Fibroblast of villous mesenchyme (primary cell): ENCODE measurements at regions not wholly inside any gene's neighbourhood (a gene's known extent, or its start where the extent isn't known, plus 50 kb on each side); places are given as distances from the start of the nearest gene placed in this dataset.
A peak's percentile ranks its signal among the peaks of the same experiment; 100 is the strongest.

Experiments used
- DNase-seq: peaks from one replicate; pipeline ENCODE4 v3.0.0-alpha.2; 2010; ENCODE audit warnings: low read depth
- H3K4me3 ChIP-seq: 2 replicates; pipeline ENCODE4 v1.5.1; 2011; ENCODE audit warnings: low read depth, mild to moderate bottlenecking, low read length
- TF ChIP-seq, protein P1 (sequence below): IDR thresholded peaks from 2 replicates; pipeline ENCODE4 v1.5.1; 2012; ENCODE audit warnings: low read depth, mild to moderate bottlenecking, low read length; ENCODE audit not compliant: insufficient read depth

DNA sequence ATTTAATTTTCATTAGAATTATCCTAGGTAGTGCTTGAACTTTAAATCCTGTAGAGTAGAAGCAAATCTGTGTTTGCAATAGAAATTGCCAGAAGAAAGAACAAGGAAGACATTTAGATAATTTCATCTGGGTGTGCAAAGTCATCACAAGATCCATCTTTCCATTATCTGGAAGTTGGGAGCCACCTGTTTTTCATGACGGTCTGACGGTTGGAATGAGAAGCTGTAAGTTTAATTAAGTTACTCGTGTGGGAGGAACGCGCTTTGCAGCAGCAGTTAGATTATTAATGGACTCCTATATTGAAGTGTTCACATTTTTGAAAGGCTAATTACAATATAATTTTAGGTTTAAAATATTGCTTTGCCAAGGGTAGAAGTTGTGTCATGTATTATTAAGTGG, 69.9 kb upstream of the PARD3B start:
- H3K4me3 ChIP-seq = no peak overlapping the region
- DNase-seq = no peak
- TF ChIP-seq, protein P1, sequence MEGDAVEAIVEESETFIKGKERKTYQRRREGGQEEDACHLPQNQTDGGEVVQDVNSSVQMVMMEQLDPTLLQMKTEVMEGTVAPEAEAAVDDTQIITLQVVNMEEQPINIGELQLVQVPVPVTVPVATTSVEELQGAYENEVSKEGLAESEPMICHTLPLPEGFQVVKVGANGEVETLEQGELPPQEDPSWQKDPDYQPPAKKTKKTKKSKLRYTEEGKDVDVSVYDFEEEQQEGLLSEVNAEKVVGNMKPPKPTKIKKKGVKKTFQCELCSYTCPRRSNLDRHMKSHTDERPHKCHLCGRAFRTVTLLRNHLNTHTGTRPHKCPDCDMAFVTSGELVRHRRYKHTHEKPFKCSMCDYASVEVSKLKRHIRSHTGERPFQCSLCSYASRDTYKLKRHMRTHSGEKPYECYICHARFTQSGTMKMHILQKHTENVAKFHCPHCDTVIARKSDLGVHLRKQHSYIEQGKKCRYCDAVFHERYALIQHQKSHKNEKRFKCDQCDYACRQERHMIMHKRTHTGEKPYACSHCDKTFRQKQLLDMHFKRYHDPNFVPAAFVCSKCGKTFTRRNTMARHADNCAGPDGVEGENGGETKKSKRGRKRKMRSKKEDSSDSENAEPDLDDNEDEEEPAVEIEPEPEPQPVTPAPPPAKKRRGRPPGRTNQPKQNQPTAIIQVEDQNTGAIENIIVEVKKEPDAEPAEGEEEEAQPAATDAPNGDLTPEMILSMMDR = no peak

DNA sequence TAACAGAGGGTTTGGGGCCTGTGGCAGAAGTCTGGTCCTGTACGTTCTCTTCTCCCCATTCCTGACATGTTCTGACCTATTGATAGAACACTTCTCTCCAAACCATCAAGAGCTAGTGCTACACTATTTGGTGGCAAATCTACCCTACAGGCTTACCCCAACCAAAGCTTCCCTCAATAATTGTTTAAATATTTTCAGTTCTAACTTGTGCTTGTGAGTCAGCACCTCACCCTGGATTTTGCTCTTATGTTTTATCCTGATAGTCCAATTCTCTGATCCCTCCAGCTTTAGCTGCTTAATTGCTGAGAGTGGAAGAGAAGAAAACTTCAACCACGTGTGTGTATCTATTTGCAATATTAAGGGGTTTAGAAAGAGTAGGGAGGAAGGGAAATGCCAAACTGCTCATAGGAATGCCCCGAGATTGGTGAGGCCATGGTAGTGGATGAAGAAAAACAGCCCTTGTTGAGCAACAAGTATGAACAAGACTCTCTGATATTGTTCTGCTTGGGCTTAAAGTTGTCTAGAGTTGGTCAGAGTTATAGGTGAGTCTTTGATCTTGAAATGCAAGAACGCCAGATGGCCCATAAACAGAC, 67.8 kb upstream of the PARD3B start:
- TF ChIP-seq, protein P1 = no peak
- no peak overlapping the region for H3K4me3 ChIP-seq
- peak; percentile 51 for DNase-seq

DNA sequence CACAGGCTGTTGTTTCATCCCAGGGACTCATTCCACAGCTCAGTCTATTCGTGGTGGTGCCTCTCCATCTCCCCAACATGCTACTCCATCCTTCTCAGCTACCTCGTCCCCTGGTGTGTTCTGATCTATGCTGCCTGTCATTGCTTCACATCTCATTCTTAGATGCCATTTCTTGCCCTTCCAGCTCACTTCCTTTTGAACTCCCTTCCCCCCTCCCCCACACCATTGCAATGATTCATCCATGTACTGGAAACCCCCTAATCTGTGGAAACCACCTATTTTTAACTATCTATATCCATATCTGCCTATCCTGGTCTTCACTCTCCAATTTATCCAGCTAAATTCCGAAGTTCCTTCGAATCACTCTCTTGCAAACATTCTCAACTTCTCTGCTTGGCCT, 65.7 kb upstream of the PARD3B start:
- TF ChIP-seq, protein P1 = no peak
- H3K4me3 ChIP-seq = no peak overlapping the region
- peak; percentile 22 for DNase-seq

DNA sequence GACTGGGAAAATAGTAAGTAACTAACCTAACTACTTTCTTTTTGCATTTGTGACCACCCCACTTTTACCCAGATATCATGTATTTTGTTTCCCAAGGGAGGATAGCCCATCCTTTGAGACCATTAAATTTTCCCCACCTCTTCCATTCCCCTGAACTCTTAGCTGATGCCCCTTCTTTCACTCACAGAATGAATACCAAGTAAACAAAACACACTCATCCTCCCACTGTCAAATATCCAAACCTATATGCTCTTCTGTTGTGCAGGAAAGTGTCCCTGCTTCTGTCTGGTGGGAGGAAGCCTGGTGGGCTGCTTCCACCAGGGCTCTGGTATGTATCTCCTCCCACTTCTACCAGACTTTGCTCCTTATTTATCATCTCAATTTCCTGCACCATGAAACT, 64.6 kb upstream of the PARD3B start:
- TF ChIP-seq, protein P1 = no peak
- no peak for DNase-seq
- no peak overlapping the region for H3K4me3 ChIP-seq

DNA sequence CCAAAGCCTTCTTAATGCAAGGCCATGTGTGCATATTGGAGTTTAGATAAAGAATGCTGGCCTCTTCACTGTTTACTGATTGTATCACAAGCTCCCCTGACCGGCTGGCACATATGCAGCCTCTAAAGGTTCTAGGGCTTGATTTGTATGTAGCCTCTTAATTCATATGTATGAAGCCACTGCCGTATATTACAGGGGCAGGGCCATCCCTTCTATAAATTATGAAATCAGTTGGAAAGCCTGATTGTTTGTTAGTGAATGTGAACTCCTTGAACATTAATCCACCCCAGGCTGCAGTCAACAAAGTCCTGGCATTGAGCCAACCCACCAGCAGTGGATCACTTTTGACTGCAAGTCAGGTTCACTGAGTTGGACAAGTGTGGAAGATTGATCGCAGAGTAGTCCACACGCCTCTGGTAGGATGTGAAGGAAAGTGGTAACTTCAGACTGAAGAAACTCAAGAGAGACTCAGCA, 61.6 kb upstream of the PARD3B start:
- TF ChIP-seq, protein P1 = no peak
- H3K4me3 ChIP-seq = no peak overlapping the region
- DNase-seq = no peak

DNA sequence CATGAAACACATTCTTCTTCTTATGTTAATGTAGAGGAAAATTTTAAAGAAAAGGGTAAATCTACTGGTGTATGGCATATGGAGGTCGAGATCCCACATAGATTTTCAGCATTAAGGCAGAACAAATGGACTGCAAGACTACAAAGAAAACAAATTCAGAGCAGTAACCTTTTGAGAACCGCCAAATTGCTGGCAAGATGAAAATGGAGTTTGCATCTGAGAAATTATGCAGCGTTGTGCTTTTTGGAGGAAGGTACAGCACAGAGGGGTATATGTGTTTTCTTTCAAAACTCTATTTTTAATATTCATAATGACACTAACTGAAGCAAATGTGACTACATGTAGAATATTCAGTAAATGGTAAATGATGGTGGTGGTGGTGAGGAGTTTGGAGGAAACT, 59.0 kb upstream of the PARD3B start:
- TF ChIP-seq, protein P1 = no peak
- no peak for DNase-seq
- no peak overlapping the region for H3K4me3 ChIP-seq

DNA sequence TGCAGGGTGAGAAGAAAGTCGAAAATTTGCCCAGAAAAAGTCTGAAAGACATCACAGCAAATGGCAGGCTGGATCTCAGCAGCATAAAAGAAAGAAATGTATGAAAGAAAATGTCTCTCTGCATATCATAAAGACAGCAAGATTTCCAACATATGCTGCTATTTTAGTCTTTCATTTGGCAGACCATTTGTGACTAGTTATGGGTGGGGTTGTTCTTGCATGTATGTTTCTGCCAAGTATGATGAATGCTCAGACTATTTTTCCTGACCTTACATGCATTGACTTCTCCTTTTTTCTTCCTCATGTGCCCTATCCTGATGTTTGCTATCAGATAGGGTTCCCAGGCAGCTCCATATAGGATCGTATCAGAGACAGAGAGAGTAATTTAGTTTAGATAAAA, 58.5 kb upstream of the PARD3B start:
- H3K4me3 ChIP-seq = no peak overlapping the region
- no peak for DNase-seq
- TF ChIP-seq, protein P1 = no peak
